IMR-90 (cell line): ENCODE measurements at regions not wholly inside any gene's neighbourhood (a gene's known extent, or its start where the extent isn't known, plus 50 kb on each side); places are given as distances from the start of the nearest gene placed in this dataset.

Experiments
- ATAC-seq: fragments of 200-7000 bp; cut with Tn5 transposase; 2 replicates; pipeline ENCODE4 v1.9.1; 2020; ENCODE audit warnings: low read depth, mild to moderate bottlenecking, moderate library complexity
- BruUV-seq: library from RNA; stranded (reverse); fragments of 400-500 nt; replicated peaks from 2 replicates; lab custom pipeline; 2021; lab: Mats Ljungman, UMichigan
- CTCF ChIA-PET: fragments of 300-600 bp; formaldehyde crosslinking; extraction: SDS; loops from one replicate; lab custom pipeline; 2021; ENCODE audit warnings: antibody characterized with exemption; lab: Yijun Ruan, JAX
- POLR2A ChIA-PET: fragments of 300-600 bp; sonication (Branson Sonifier 250); formaldehyde crosslinking; loops from one replicate; lab custom pipeline; 2022; ENCODE audit warnings: antibody characterized with exemption; ENCODE audit not compliant: unreplicated experiment; lab: Charles Lee
- DNase-seq: peaks from one replicate; pipeline ENCODE4 v3.0.0; 2013
- H2AFZ ChIP-seq: replicated peaks from 2 replicates; pipeline ENCODE3; 2013; ENCODE audit warnings: low read length, mild to moderate bottlenecking; ENCODE audit not compliant: poor library complexity
- H2AK5ac ChIP-seq: 2 replicates; pipeline ENCODE4 v1.6.1; 2013; ENCODE audit warnings: low read depth, low read length, inconsistent platforms
- H2AK9ac ChIP-seq: replicated peaks from 2 replicates; pipeline ENCODE3; 2013; ENCODE audit warnings: mild to moderate bottlenecking, low read depth, low read length, moderate library complexity; ENCODE audit not compliant: poor library complexity
- H2BK120ac ChIP-seq: 2 replicates; pipeline ENCODE4 v1.6.1; 2013; ENCODE audit warnings: low read depth, low read length, inconsistent platforms
- H2BK15ac ChIP-seq: 3 replicates; pipeline ENCODE4 v1.6.1; 2013; ENCODE audit warnings: low read depth, low read length, inconsistent platforms
- H2BK20ac ChIP-seq: 2 replicates; pipeline ENCODE4 v1.6.1; 2013; ENCODE audit warnings: low read depth, mild to moderate bottlenecking, inconsistent platforms, low read length, moderate library complexity
- H2BK5ac ChIP-seq: 2 replicates; pipeline ENCODE4 v1.6.1; 2013; ENCODE audit warnings: mild to moderate bottlenecking, low read depth, low read length, inconsistent platforms; ENCODE audit not compliant: poor library complexity, severe bottlenecking
- H3K14ac ChIP-seq: replicated peaks from 2 replicates; pipeline ENCODE4 v1.6.1; 2013; ENCODE audit warnings: low read depth, low read length, inconsistent platforms
- H3K18ac ChIP-seq: 2 replicates; pipeline ENCODE4 v1.6.1; 2013; ENCODE audit warnings: low read depth, low read length, control low read depth
- H3K23ac ChIP-seq: 2 replicates; pipeline ENCODE4 v1.6.1; 2013; ENCODE audit warnings: low read depth, low read length, inconsistent platforms
- H3K27ac ChIP-seq: 2 replicates; pipeline ENCODE4 v1.5.1; 2013; ENCODE audit warnings: mild to moderate bottlenecking, control low read depth, low read length; ENCODE audit not compliant: insufficient read depth
- H3K27me3 ChIP-seq: 2 replicates; pipeline ENCODE4 v1.6.1; 2013; ENCODE audit warnings: low read length; ENCODE audit not compliant: control insufficient read depth, insufficient read depth
- H3K36me3 ChIP-seq: 2 replicates; pipeline ENCODE4 v1.6.1; 2013; ENCODE audit warnings: low read length, mixed read lengths; ENCODE audit not compliant: control insufficient read depth, insufficient read depth
- H3K4ac ChIP-seq: 2 replicates; pipeline ENCODE4 v1.6.1; 2013; ENCODE audit warnings: low read depth, low read length, inconsistent platforms
- H3K4me1 ChIP-seq: 2 replicates; pipeline ENCODE4 v1.6.1; 2013; ENCODE audit warnings: low read length, mixed read lengths; ENCODE audit not compliant: control insufficient read depth, insufficient read depth
- H3K4me2 ChIP-seq: 2 replicates; pipeline ENCODE4 v1.6.1; 2013; ENCODE audit warnings: low read depth, mild to moderate bottlenecking, control low read depth, low read length, moderate library complexity
- H3K4me3 ChIP-seq: 2 replicates; pipeline ENCODE4 v1.5.1; 2013; ENCODE audit warnings: low read depth, mild to moderate bottlenecking, control low read depth, low read length, moderate library complexity; ENCODE audit not compliant: insufficient read depth
- H3K56ac ChIP-seq: 2 replicates; pipeline ENCODE4 v1.6.1; 2013; ENCODE audit warnings: low read length, inconsistent platforms; ENCODE audit not compliant: insufficient read depth; ENCODE audit errors: extremely low read depth
- H3K79me1 ChIP-seq, 2 experiments: 2 replicates each; pipeline ENCODE4 v1.6.1; 2013; ENCODE audit warnings: low read length in 2 of 2, inconsistent platforms in 1 of 2, low read depth in 1 of 2
- H3K9ac ChIP-seq: 2 replicates; pipeline ENCODE4 v1.6.1; 2013; ENCODE audit warnings: low read depth, low read length, control low read depth
- H3K9me1 ChIP-seq: 2 replicates; pipeline ENCODE4 v1.6.1; 2013; ENCODE audit warnings: low read length, inconsistent platforms; ENCODE audit not compliant: insufficient read depth
- H3K9me3 ChIP-seq: 2 replicates; pipeline ENCODE4 v1.6.1; 2013; ENCODE audit warnings: low read length; ENCODE audit not compliant: control insufficient read depth, insufficient read depth
- H4K20me1 ChIP-seq: 2 replicates; pipeline ENCODE4 v1.6.1; 2013; ENCODE audit warnings: low read length, inconsistent platforms; ENCODE audit not compliant: insufficient read depth
- H4K5ac ChIP-seq: 2 replicates; pipeline ENCODE4 v1.6.1; 2013; ENCODE audit warnings: mild to moderate bottlenecking, low read depth, low read length, control low read depth
- H4K8ac ChIP-seq, 2 experiments: 2 replicates each; pipeline ENCODE4 v1.6.1; 2013; ENCODE audit warnings: low read depth in 2 of 2, low read length in 2 of 2, control low read depth in 1 of 2, inconsistent platforms in 1 of 2
- H4K91ac ChIP-seq: 2 replicates; pipeline ENCODE4 v1.6.1; 2013; ENCODE audit warnings: low read depth, low read length, inconsistent platforms; ENCODE audit not compliant: insufficient read depth
- BHLHE40 ChIP-seq: fragments of 150-350 bp; IDR thresholded peaks from 2 replicates; pipeline ENCODE4 v1.6.1; 2016; ENCODE audit warnings: mild to moderate bottlenecking, low read depth, low read length
- CEBPB ChIP-seq: IDR thresholded peaks from 2 replicates; pipeline ENCODE4 v1.6.1; 2012; ENCODE audit warnings: low read depth, low read length, improper control_type of control experiment
- CHD1 ChIP-seq: IDR thresholded peaks from 2 replicates; pipeline ENCODE4 v1.6.1; 2012; ENCODE audit warnings: low read depth, low read length, improper control_type of control experiment
- CTCF ChIP-seq: conservative IDR thresholded peaks from 2 replicates; pipeline ENCODE4 v1.5.1; 2012; ENCODE audit warnings: mild to moderate bottlenecking, low read depth, low read length, improper control_type of control experiment
- ELK1 ChIP-seq: fragments of 150-350 bp; IDR thresholded peaks from 2 replicates; pipeline ENCODE4 v1.6.1; 2016; ENCODE audit warnings: low read depth, mild to moderate bottlenecking, low read length, moderate library complexity, borderline replicate concordance
- FOS ChIP-seq: fragments of 150-350 bp; IDR thresholded peaks from 2 replicates; pipeline ENCODE4 v1.6.1; 2016; ENCODE audit warnings: low read depth, low read length
- MAFK ChIP-seq: IDR thresholded peaks from 2 replicates; pipeline ENCODE4 v1.6.1; 2012; ENCODE audit warnings: low read depth, low read length, improper control_type of control experiment
- MAZ ChIP-seq: IDR thresholded peaks from 2 replicates; pipeline ENCODE4 v1.6.1; 2012; ENCODE audit warnings: low read depth, mild to moderate bottlenecking, low read length, improper control_type of control experiment, moderate library complexity, borderline replicate concordance
- MXI1 ChIP-seq: IDR thresholded peaks from 2 replicates; pipeline ENCODE4 v1.6.1; 2012; ENCODE audit warnings: low read depth, mild to moderate bottlenecking, low read length, moderate library complexity, borderline replicate concordance
- NFE2L2 ChIP-seq: fragments of 150-350 bp; IDR thresholded peaks from 2 replicates; pipeline ENCODE4 v1.6.1; 2016; ENCODE audit warnings: low read depth, mild to moderate bottlenecking, low read length
- POLR2A ChIP-seq: IDR thresholded peaks from 2 replicates; pipeline ENCODE4 v1.6.1; 2012; ENCODE audit warnings: mild to moderate bottlenecking, low read depth, low read length
- RAD21 ChIP-seq: IDR thresholded peaks from 2 replicates; pipeline ENCODE4 v1.6.1; 2012; ENCODE audit warnings: low read length, improper control_type of control experiment
- RCOR1 ChIP-seq: IDR thresholded peaks from 2 replicates; pipeline ENCODE4 v1.6.1; 2012; ENCODE audit warnings: mild to moderate bottlenecking, low read length, improper control_type of control experiment; ENCODE audit not compliant: insufficient replicate concordance
- RFX5 ChIP-seq: IDR thresholded peaks from 2 replicates; pipeline ENCODE4 v1.8.0; 2012; ENCODE audit warnings: low read depth, mild to moderate bottlenecking, low read length, moderate library complexity
- SMC3 ChIP-seq: fragments of 150-350 bp; IDR thresholded peaks from 2 replicates; pipeline ENCODE4 v1.6.1; 2016; ENCODE audit warnings: low read depth, mild to moderate bottlenecking, antibody characterized with exemption, low read length, moderate library complexity
- USF2 ChIP-seq: fragments of 150-350 bp; IDR thresholded peaks from 2 replicates; pipeline ENCODE4 v1.6.1; 2017; ENCODE audit warnings: mild to moderate bottlenecking, antibody characterized with exemption, low read length, low read depth
- WGBS, 2 experiments: methylation state at CpG; one replicate each; pipeline versions ENCODE4 v1.1.5 to v1.1.7; 2013; ENCODE audit warnings: missing lambda C conversion rate in 2 of 2; ENCODE audit not compliant: insufficient read length in 1 of 2; ENCODE audit errors: extremely low coverage in 2 of 2; 5-methylcytosine and 5-hydroxymethylcytosine counted together
- dilution Hi-C: fragments of 300-500 bp; cut with HindIII; formaldehyde crosslinking; loops from one replicate; pipeline ENCODE4 v1.14.3; 2018; ENCODE audit warnings: low sequenced_read_pairs; ENCODE audit not compliant: unreplicated experiment
- in situ Hi-C: fragments of 300-500 bp; cut with MboI; formaldehyde crosslinking; loops from 3 replicates; pipeline ENCODE4 v1.14.3; 2019; ENCODE audit warnings: low sequenced_read_pairs, inconsistent platforms, mixed read lengths
- intact Hi-C: fragments of 100-400 bp; cut with micrococcal nuclease; formaldehyde crosslinking; loops from 2 replicates; pipeline ENCODE4 v1.10.0; 2022

- no TSS peak for BruUV-seq
- Histone ChIP-seq H3K23ac (no peak overlapping the region), H3K27me3 (peaks cover 15% of the 10 kb centered on the region), H3K4me1 (no peaks in the 10 kb centered on the region), H2BK120ac (no peak overlapping the region), H2AK9ac (no peak overlapping the region), H3K56ac (no peak overlapping the region), H3K4me3 (no peak overlapping the region), H3K9me3 (no peaks in the 10 kb centered on the region), H3K4ac (no peak overlapping the region), H4K5ac (no peak overlapping the region), H2BK20ac (no peak overlapping the region), H2BK15ac (no peak overlapping the region), H3K36me3 (no peaks in the 10 kb centered on the region), H3K4me2 (no peak overlapping the region), H2AK5ac (no peak overlapping the region), H3K27ac (no peak overlapping the region), H2AFZ (no peak overlapping the region), H3K18ac (no peak overlapping the region), H2BK5ac (no peak overlapping the region), H3K9me1 (no peaks in the 10 kb centered on the region), H4K8ac (no peak overlapping the region), H4K91ac (no peak overlapping the region), H3K9ac (no peak overlapping the region), H4K20me1 (no peaks in the 10 kb centered on the region), H3K14ac (no peak overlapping the region), H3K79me1 (no peaks in the 10 kb centered on the region)
- in situ Hi-C loops (no loop called here), dilution Hi-C loops (no loop called here), intact Hi-C loops (no loop called here)
- CTCF ChIA-PET = no interaction called here
- TF ChIP-seq BHLHE40 (no peak), CTCF (no peak), RFX5 (no peak), POLR2A (no peak), MAFK (no peak), CHD1 (no peak), MXI1 (no peak), RAD21 (no peak), NFE2L2 (no peak), ELK1 (no peak), CEBPB (no peak), FOS (no peak), RCOR1 (no peak), MAZ (no peak), USF2 (no peak), SMC3 (no peak)
- ATAC-seq = 0 out of 2 replicates have a peak, but pooled peaks have one; percentile 11
- no peak for DNase-seq
- POLR2A ChIA-PET = no interaction called here
- no CpG with 5 or more reads among the region's 3 CpGs for WGBS, 2 experiments
These were observed 257.0 kb downstream of the ADGRG6 start for GRCh38 chr6:142558786-142559185.
